ENCODE measurements at regions not wholly inside any gene's neighbourhood (a gene's known extent, or its start where the extent isn't known, plus 50 kb on each side); places are given as distances from the start of the nearest gene placed in this dataset.
"Not testable (repeated sequence)": the region's sequence is repeated elsewhere in the genome, so short reads cannot be mapped to it uniquely, and the experiment has no call there.

DNA sequence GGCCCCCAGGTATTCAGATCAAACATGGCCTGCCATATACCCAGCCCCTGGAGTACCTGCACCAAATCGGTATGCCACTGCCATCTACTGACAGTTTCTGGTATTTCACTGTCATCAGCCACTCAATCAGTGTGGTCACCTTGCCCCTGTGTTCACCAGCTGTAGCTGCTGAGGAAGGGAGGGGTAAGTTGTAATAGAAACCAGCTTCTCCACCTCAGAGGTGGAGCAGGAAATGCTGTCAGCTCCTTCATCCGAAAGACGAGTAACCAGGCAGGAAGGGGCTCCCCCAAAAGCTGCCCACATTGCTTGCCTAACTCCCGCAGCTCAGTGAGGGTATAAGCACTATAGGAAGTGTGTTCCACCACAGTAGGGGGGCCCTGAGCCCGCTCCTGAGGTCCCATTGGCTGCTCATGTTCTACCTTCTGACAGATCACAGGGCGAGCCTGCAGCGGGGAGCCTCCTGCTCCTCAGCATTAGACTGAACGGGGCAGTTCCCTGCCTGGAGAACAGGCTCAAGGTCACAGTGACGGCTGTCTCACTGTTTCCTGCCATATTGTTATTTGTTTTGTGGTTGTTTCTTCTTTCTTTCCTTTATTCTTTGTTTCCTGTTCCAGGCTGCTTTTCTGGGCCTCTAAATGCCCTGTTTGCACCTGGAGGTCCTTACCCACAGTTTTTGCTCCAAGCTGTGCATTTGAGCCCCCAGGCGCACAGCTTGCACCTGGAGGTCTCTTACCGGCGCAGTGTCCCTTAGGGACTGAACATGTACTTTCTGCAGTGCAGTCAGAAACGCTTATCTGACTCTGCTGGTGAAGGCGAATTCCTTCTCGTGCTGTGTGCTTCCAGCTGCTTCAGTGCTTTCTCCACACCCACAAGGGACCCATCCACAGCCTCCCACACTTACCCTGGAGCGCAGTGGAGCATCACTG is 1638.3 kb downstream of the MRPL39 start:
- DNase-seq (ENCODE audit: low spot score), result no peak

DNA sequence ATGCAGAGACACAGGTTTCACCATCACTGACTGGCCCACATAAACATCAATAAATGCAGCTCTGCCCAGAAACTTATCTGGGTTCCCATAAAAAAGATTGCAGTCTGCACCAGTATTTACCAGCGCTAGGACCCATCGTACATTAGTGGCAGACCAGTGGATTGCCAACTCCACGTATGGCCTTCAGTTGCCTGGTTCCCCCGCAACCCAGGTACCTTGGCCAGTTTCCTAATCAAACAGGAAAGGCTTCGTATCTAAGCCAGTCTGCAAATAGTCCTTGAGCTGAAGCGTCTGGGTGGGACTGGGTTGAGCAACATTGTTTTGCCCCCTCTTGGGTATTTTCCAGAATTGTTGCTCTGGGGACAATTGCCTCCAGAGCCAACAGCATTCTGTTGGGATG is 1639.3 kb downstream of the MRPL39 start:
- DNase-seq (ENCODE audit: low spot score), result no peak

GRCh38 chr21:23963454-23963853 is 1643.8 kb downstream of the MRPL39 start:
- DNase-seq (ENCODE audit: low spot score), result no peak

DNA sequence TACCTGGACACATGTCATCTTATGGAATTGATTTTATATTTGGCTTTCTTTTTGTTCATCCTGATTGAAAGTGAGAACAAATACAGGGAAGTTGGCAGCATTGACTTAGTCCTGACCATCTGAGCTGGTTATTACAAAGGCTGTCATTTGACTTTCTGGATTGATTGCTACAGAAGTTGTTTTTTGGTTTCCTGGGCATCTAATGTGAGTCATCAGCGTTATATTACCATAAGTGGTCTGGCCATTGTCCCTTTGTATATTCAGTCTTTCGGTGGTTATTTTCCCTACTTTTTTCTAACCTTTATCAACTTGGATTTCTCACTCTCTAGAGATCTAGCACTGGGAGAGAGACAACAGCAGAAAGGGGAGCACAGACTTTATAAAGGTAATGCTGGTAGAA is 1646.5 kb downstream of the MRPL39 start:
- no peak for DNase-seq (ENCODE audit: low spot score)

GRCh38 chr21:23955135-23955843 is 1652.0 kb downstream of the MRPL39 start:
- no peak for DNase-seq (ENCODE audit: low spot score)

DNA sequence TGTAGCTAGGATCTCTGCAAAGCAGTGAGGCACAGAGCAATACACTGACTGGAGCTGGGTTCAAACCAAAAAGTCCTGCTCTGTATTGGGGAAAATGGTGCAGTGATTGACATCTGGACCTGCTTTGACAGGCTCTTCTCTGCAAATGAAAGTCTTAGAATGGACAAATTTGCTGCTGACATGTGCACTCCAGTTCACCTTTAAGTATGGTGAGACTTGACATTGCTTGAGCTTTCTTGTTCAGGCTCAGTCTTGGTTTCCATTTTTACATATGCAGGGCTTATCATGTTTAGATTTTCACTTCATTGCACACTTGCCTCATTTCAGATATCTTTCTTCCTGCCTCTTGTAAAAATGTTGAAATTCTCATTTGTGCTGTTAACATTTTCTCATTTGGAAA is 1655.0 kb downstream of the MRPL39 start:
- no peak for DNase-seq (ENCODE audit: low spot score)

GRCh38 chr21:23951251-23951650 is 1656.0 kb downstream of the MRPL39 start:
- DNase-seq (ENCODE audit: low spot score), result no peak

GRCh38 chr21:23950344-23950743 is 1656.9 kb downstream of the MRPL39 start:
- no peak for DNase-seq (ENCODE audit: low spot score)

DNA sequence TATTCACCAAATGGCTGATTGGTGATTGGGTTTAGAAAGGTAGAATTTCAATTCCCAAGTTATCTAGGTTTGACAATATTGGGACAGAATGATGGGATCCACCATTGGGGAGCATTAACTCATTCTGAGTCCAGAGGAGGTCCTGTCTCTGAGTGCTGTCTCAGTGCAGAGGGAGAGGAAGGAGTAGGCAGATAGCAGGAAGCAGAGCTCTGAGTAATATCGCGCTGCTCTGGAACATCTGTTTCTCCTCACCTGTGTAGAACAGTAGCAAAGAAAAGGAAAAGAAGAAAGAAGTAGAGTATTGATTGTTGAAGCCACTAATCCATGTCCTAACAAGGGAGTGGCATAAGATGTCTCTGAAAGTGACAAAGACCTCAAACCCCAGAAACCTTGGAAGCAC is 1657.8 kb downstream of the MRPL39 start:
- DNase-seq (ENCODE audit: low spot score), result no peak

DNA sequence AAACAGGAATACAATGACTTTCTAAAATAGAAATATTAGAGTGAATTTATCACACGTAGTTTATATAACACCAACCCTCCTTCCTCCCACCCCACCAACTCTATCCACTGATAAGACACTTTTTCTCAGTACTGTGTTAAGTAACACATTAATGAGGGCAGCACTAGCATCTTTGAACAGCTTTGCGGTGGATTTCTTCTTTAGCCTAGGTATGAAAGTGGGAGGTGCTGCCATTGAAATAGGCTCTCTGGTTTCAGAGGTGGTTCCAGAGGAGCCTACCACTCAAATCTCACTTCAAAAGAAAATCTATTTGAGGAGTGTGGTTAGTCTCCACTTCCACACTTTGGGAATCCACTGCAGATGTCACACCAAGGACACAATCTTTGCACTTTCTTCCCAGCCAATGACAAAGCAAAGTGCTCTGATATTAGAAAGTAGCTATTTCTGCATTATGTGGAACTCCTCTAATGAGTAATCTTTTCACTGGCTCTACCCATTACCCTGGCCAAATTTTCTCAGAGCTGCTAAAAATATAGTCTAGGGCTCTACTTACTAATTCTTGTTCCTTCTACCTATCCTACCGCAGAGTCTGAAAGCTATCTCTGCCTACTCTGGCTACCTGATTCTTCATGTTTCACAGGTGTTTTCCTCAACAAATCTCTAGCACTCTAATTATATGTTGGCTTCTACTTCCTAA is 1667.8 kb downstream of the MRPL39 start:
- DNase-seq (ENCODE audit: low spot score), result no peak

GRCh38 chr21:23936991-23937390 is 1670.3 kb downstream of the MRPL39 start:
- no peak for DNase-seq (ENCODE audit: low spot score)

DNA sequence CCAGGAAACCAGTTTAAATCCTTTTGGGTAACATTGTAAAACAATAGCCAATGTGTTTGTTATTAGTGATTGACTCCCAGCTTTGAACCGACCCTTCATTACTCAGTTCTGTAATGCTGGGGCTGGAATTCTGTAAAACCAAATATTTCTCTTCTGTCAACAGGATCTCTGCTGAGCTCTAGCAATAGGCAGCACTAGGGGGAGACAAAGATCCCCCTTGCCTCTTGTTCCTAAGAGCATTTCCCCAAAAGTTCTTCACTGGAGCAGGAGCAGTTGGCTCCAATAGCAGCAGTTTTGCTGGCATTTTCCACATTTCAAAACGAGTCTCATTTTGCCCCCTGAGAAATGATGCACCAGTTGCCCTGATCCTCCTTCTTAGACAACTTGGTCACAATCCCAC is 1671.1 kb downstream of the MRPL39 start:
- no peak for DNase-seq (ENCODE audit: low spot score)

DNA sequence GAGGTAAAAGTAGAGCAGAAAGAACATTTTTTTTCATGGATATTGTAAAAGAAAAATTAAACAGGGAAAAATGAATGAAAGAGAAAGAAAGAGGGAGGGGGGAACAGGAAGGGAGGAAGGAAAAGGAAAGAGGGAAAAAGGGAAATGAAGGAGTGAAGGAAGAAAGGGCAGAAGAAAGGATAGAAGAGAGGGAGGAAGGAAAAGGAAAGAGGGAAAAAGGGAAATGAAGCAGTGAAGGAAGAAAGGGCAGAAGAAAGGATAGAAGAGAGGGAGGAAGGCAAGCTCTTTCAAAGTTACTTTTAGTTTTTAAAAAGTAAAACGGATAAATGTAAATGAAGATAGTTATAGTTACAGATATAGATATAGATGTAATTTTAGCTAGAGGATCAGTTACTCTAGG is 1676.7 kb downstream of the MRPL39 start:
- no peak for DNase-seq (ENCODE audit: low spot score)

GRCh38 chr21:23926430-23926829 is 1680.9 kb downstream of the MRPL39 start:
- not testable (repeated sequence) for DNase-seq (ENCODE audit: low spot score)

DNA sequence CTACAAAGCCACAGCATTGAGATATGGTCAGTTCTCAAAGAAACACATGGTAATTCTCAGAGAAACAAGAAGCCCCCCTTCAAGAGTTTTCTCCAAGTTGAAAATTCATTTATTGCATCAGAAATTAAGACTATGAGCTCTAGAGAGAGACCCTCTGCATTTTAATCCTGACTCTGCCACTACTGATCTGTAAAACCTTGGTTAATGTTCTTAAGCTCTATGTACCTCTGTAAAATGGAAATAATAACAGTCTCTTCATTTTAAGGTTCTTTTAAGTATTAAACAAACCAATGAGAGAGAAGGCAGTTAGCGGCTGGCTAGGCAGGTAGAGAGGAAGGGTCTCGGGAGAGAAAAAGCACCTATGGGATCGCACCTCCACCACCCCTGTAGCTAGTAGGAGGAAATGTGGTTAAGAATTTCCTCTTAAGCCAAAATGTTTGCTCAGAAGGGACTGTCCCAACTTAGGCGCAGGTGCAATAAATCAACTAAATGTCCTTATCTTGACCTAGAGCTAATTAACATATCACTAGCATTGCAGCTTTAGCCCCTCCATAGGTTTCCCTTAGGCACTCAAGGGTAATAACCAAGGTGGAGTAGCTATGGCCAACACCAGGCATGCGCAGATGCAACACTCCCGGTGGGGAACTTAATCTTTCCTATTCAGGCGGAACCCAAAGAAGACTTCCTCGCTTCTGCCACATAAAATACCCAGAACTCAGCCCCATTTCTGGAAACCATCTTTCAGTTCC is 1685.4 kb downstream of the MRPL39 start:
- no peak for DNase-seq (ENCODE audit: low spot score)

DNA sequence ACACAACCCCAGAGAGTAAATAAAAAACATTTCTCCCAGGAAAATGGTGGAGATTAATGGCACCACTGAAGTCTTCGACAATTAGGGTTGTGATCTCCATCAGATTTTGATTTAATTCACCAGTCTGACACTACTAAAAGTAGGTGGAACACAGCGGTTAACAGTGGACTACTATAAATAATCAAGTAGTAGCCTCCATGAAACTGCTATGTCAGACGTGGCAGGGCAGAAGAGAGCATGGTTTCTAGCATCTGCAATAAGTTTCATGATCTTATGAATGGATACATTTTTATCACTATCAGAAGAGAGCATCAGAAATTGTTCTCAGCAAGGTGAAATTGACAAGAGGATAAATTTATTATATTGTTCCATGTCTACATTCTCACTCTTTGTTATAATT is 1706.6 kb downstream of the MRPL39 start:
- DNase-seq (ENCODE audit: low spot score), result no peak

- DNase-seq (ENCODE audit: low spot score), result no peak
These were observed 1707.7 kb downstream of the MRPL39 start for GRCh38 chr21:23899561-23899960.

DNA sequence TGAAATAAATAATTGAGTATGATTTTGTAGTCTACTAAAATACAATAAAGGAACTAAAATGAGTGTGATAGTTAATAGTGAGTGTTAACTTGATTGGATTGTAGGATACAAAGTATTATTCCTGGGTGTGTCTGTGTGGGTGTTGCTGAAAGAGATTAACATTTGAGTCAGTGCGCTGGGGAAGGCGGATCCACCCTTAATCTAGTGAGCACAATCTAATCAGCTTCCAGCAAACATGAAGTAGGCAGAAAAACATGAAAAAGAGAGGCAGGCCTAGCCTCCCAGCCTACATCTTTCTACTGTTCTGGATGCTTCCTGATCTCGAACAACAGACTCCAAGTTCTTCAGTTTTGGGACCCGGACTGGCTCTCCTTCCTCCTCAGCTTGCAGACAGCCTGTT is 1716.6 kb downstream of the MRPL39 start:
- no peak for DNase-seq (ENCODE audit: low spot score)

DNA sequence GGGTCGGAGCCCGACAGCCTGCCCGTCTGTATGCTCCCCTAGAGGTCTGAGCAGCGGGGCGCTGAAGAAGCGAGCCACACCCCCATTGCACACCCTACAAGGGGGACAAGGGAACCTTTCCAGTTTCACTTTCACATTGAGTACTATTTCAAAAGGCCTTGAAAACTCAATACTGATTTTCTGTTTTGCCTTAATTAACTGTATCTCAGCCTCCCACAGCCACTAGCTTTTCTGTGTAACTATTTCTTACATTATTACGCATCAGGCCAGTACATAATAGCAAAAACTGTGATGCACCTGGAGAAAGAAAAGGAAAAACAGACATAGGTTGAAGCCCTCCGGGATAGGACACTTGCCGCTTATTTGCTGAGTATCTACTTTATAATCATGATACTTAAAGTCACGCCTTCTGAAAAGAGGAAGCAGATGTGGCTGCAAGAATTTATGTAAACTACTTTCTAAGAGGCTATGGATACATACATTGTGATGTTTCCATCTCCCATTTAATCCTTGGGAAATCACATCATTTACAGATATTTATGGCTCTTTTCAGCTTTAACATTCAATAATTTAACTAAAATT is 1719.5 kb downstream of the MRPL39 start:
- DNase-seq (ENCODE audit: low spot score), result no peak

- DNase-seq (ENCODE audit: low spot score), result no peak
These were observed 1720.2 kb downstream of the MRPL39 start for GRCh38 chr21:23886828-23887724.

DNA sequence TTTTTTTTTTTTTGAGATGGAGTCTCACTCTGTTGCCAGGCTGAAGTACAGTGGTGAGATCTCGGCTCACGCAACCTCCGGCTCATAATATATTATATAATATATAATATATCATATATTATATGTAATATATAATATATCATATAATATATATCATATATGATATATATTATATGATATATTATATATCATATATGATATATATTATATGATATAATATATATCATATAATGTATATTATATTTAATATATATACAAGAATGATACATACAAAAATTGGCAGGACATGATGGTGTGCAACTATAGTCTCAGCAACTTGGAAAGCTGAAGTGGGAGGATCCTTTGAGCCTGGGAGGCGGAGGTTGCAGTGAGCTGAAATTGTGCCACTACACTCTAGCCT is 1725.5 kb downstream of the MRPL39 start:
- DNase-seq (ENCODE audit: low spot score), result no peak
